HEK293T (cell line): ENCODE measurements at regions not wholly inside any gene's neighbourhood (a gene's known extent, or its start where the extent isn't known, plus 50 kb on each side); places are given as distances from the start of the nearest gene placed in this dataset.

Source experiments
- CTCF ChIA-PET: fragments of 350-600 bp; formaldehyde crosslinking; extraction: SDS; loops from one replicate; lab custom pipeline; 2021; ENCODE audit warnings: antibody characterized with exemption, inconsistent platforms; lab: Yijun Ruan, JAX
- POLR2A ChIA-PET: fragments of 350-600 bp; formaldehyde crosslinking; extraction: SDS; loops from one replicate; lab custom pipeline; 2020; ENCODE audit warnings: antibody characterized with exemption, inconsistent platforms; lab: Yijun Ruan, JAX
- DNase-seq: peaks from one replicate; pipeline ENCODE4 v3.0.0; 2012; ENCODE audit warnings: mixed read lengths; ENCODE audit errors: extremely low spot score
- ARNT ChIP-seq: fragments of 450-650 bp; IDR thresholded peaks from 2 replicates; pipeline ENCODE4 v1.6.1; 2017; ENCODE audit warnings: mild to moderate bottlenecking
- BHLHE40 ChIP-seq: fragments of 450-650 bp; IDR thresholded peaks from 2 replicates; pipeline ENCODE4 v1.6.1; 2016; ENCODE audit warnings: mild to moderate bottlenecking, moderate library complexity, borderline replicate concordance
- CTBP1 ChIP-seq: fragments of 450-650 bp; IDR thresholded peaks from 2 replicates; pipeline ENCODE4 v1.6.1; 2016; ENCODE audit warnings: borderline replicate concordance
- ELF4 ChIP-seq: fragments of 450-650 bp; IDR thresholded peaks from 2 replicates; pipeline ENCODE4 v1.6.1; 2017; ENCODE audit warnings: antibody characterized with exemption
- FOXA1 ChIP-seq: fragments of 450-650 bp; IDR thresholded peaks from 2 replicates; pipeline ENCODE4 v1.6.1; 2016; ENCODE audit warnings: mild to moderate bottlenecking
- FOXK2 ChIP-seq: fragments of 450-650 bp; IDR thresholded peaks from 2 replicates; pipeline ENCODE4 v1.6.1; 2016; ENCODE audit warnings: mild to moderate bottlenecking
- FOXM1 ChIP-seq: fragments of 450-650 bp; IDR thresholded peaks from 2 replicates; pipeline ENCODE4 v1.6.1; 2017; ENCODE audit warnings: mild to moderate bottlenecking, borderline replicate concordance
- HDGF ChIP-seq: fragments of 450-650 bp; IDR thresholded peaks from 2 replicates; pipeline ENCODE4 v1.6.1; 2017; ENCODE audit warnings: antibody characterized with exemption, borderline replicate concordance
- L3MBTL2 ChIP-seq: fragments of 450-650 bp; conservative IDR thresholded peaks from 2 replicates; pipeline ENCODE4 v1.6.1; 2016; ENCODE audit warnings: mild to moderate bottlenecking
- LEF1 ChIP-seq: fragments of 450-650 bp; IDR thresholded peaks from 2 replicates; pipeline ENCODE4 v1.6.1; 2017; ENCODE audit warnings: mild to moderate bottlenecking, borderline replicate concordance
- NFRKB ChIP-seq: fragments of 450-650 bp; IDR thresholded peaks from 2 replicates; pipeline ENCODE4 v1.6.1; 2016; ENCODE audit warnings: mild to moderate bottlenecking, moderate library complexity
- SP1 ChIP-seq: fragments of 450-650 bp; IDR thresholded peaks from 2 replicates; pipeline ENCODE4 v1.6.1; 2017
- SUZ12 ChIP-seq: fragments of 450-650 bp; IDR thresholded peaks from 2 replicates; pipeline ENCODE4 v1.6.1; 2016; ENCODE audit warnings: mild to moderate bottlenecking
- TARDBP ChIP-seq: fragments of 450-650 bp; IDR thresholded peaks from 2 replicates; pipeline ENCODE4 v1.6.1; 2016
- ZNF384 ChIP-seq: fragments of 450-650 bp; IDR thresholded peaks from 2 replicates; pipeline ENCODE4 v1.6.1; 2016
- TF ChIP-seq, protein P1 (sequence below): fragments of 450-650 bp; IDR thresholded peaks from 2 replicates; pipeline ENCODE4 v1.6.1; 2016

DNA sequence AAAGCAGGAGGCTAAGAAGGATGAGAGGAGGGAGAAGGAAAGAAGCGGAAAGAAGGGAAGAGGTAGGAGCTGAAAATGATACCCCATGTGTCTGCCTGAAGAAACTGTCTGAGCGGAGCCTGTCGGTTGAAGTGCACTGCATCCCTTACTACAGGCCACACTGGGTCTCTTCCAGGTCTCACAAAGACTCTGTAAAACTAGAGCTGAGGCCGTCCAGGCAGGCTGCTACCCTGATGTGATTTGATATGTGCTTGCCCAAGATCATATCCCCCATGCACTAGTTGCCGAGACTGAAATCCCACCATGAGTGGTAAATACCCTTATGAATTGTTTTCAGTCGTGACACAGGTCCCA is 134.4 kb downstream of the MAIP1 start:
- ChIA-PET CTCF (no interaction called here), POLR2A (no interaction called here)

DNA sequence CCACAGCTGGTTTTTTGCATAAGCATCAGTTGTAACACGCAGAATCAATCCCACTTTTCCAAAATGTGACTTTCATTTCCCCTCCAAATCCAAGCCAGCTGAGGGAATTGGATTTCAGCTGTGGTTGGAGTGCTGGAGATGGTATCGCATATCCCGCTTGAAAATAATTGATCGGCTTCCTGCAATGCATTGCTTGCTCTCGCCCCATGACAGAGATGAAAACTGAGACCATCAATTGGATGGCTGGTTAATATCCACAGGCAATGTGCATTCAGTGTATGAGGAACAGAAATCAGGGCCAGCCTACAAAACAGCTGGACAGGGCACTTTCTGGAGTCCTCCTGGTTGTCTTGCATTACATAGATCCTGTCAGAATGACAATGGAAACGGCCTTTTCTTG is 135.3 kb downstream of the MAIP1 start:
- no peak for TF ChIP-seq HDGF
- no peak for TF ChIP-seq SUZ12
- TF ChIP-seq ZNF384 = no peak
- no peak for TF ChIP-seq LEF1
- TF ChIP-seq BHLHE40 = no peak
- no peak for TF ChIP-seq CTBP1
- TF ChIP-seq SP1 = no peak
- CTCF ChIA-PET = no interaction called here
- DNase-seq = no peak
- POLR2A ChIA-PET = no interaction called here

More for the DNA sequence above, 134.4 kb downstream of the MAIP1 start:
- TF ChIP-seq L3MBTL2 (no peak), SP1 (no peak), FOXM1 (no peak), CTBP1 (no peak), FOXK2 (no peak), FOXA1 (no peak), ELF4 (no peak), SUZ12 (no peak), LEF1 (no peak), NFRKB (no peak), ZNF384 (no peak), HDGF (no peak), ARNT (no peak), TARDBP (no peak)
- TF ChIP-seq, protein P1, sequence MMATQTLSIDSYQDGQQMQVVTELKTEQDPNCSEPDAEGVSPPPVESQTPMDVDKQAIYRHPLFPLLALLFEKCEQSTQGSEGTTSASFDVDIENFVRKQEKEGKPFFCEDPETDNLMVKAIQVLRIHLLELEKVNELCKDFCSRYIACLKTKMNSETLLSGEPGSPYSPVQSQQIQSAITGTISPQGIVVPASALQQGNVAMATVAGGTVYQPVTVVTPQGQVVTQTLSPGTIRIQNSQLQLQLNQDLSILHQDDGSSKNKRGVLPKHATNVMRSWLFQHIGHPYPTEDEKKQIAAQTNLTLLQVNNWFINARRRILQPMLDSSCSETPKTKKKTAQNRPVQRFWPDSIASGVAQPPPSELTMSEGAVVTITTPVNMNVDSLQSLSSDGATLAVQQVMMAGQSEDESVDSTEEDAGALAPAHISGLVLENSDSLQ = no peak
- no peak for DNase-seq

DNA sequence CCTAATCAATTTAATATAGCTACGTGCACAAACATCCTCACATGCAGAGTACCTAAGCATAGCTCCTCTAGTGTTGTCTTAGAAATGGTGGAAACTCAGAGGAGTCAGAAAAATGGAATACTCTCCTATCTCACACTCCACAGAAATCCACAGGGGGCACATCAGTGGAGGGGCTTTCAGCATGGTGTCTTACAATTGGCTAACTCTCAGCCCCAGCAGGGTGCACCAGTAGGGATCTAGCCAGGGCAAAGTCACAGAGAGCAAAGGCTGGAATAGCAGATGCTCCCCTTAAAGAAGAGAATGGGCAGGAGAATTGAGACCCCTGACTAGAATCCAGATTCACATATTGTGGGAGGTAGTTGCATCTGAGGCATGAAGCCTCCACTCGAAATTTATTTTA is 135.7 kb downstream of the MAIP1 start:
- ChIA-PET POLR2A (no interaction called here), CTCF (no interaction called here)
- TF ChIP-seq FOXM1 (no peak), NFRKB (no peak), BHLHE40 (no peak), SUZ12 (no peak), FOXA1 (no peak), L3MBTL2 (no peak), LEF1 (no peak), ELF4 (no peak), CTBP1 (no peak), ZNF384 (no peak)
- TF ChIP-seq, protein P1 = no peak
- no peak for DNase-seq

DNA sequence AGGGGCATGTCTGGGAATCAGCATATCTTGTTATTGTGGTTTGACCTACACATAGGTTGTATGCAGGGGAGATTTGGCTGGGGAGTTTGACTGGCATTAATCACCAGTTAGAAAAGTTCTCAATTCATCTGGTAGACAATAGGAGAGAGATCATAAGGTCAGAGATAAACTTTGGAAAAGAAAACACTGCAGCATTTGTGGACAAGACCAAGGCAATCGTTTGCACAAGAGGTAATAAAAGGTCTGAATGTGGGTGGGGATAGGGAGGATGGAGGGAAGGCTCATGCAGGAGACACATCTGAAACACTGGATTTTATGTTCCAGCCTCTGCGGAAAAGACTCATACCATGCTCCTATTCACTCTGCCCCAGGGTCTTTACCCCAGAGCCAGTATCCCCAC is 136.9 kb downstream of the MAIP1 start:
- POLR2A ChIA-PET = no interaction called here
- no peak for TF ChIP-seq L3MBTL2
- TF ChIP-seq HDGF = no peak
- TF ChIP-seq BHLHE40 = no peak
- no peak for TF ChIP-seq FOXA1
- TF ChIP-seq CTBP1 = no peak
- no peak for TF ChIP-seq ZNF384
- TF ChIP-seq, protein P1 = no peak
- TF ChIP-seq LEF1 = no peak
- no peak for TF ChIP-seq SP1
- DNase-seq = no peak
- CTCF ChIA-PET = no interaction called here

DNA sequence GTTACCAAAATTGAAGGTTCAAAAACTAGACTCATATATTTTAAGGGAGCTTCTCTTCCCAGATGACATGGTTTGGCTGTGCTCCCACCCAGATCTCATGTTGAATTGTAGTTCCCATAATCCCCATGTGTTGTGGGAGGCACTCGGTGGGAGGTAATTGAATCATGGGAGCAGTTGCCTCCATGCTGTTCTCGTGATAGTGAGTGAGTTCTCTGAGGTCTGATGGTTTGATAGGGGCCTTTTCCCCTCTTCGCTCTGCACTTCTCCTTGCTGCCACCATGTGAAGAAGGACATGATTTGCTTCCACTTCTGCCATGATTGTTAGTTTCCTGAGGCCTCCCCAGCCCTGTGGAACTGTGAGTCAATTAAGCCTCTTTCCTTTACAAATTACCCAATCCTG is 140.1 kb downstream of the MAIP1 start:
- POLR2A ChIA-PET = no interaction called here
- DNase-seq = no peak

More for the DNA sequence above, 140.1 kb downstream of the MAIP1 start:
- CTCF ChIA-PET = no interaction called here
- TF ChIP-seq SUZ12 = no peak
- TF ChIP-seq HDGF = no peak
- no peak for TF ChIP-seq FOXM1
- no peak for TF ChIP-seq FOXK2
- TF ChIP-seq BHLHE40 = no peak
- TF ChIP-seq, protein P1 = no peak
- no peak for TF ChIP-seq ARNT
- no peak for TF ChIP-seq SP1
- TF ChIP-seq L3MBTL2 = no peak
- TF ChIP-seq CTBP1 = no peak
- TF ChIP-seq ELF4 = no peak
- TF ChIP-seq NFRKB = no peak
- TF ChIP-seq ZNF384 = no peak
- TF ChIP-seq FOXA1 = no peak
- no peak for TF ChIP-seq LEF1
- TF ChIP-seq TARDBP = no peak
